Activated B cell treated with CpG ODN at 0.5 μM for 24 hours (primary cell): ENCODE measurements at regions not wholly inside any gene's neighbourhood (a gene's known extent, or its start where the extent isn't known, plus 50 kb on each side); places are given as distances from the start of the nearest gene placed in this dataset.

Experiments used
- ATAC-seq: fragments of 200-7000 bp; cut with Tn5 transposase; one replicate; pipeline ENCODE4 v1.10.0; 2021; ENCODE audit warnings: low read depth, mild to moderate bottlenecking, moderate library complexity
- CTCF ChIA-PET: fragments of 350-600 bp; sonication (Branson Sonifier 250); formaldehyde crosslinking; loops from one replicate; lab custom pipeline; 2021; ENCODE audit warnings: antibody characterized with exemption; lab: Charles Lee
- POLR2A ChIA-PET: fragments of 350-600 bp; sonication (Branson Sonifier 250); formaldehyde crosslinking; loops from one replicate; lab custom pipeline; 2021; ENCODE audit warnings: antibody characterized with exemption; lab: Charles Lee
- DNase-seq: peaks from one replicate; pipeline ENCODE4 v3.0.0; 2022
- H3K27ac Mint-ChIP-seq: one replicate; pipeline ENCODE4 v1.8.0; 2020; ENCODE audit warnings: mixed read lengths
- H3K27me3 Mint-ChIP-seq: one replicate; pipeline ENCODE4 v1.8.0; 2021; ENCODE audit warnings: mixed read lengths
- H3K36me3 Mint-ChIP-seq: one replicate; pipeline ENCODE4 v1.8.0; 2021; ENCODE audit warnings: low read depth, mixed read lengths
- H3K4me1 Mint-ChIP-seq: one replicate; pipeline ENCODE4 v1.8.0; 2021; ENCODE audit warnings: mixed read lengths
- H3K4me3 Mint-ChIP-seq: one replicate; pipeline ENCODE4 v1.8.0; 2020; ENCODE audit warnings: mild to moderate bottlenecking, mixed read lengths
- H3K9me3 Mint-ChIP-seq: one replicate; pipeline ENCODE4 v1.8.0; 2020; ENCODE audit warnings: mixed read lengths
- intact Hi-C: fragments of 100-400 bp; cut with micrococcal nuclease; formaldehyde crosslinking; loops from one replicate; pipeline ENCODE4 v1.15.1; 2024
- TF ChIP-seq, protein P1 (sequence below): fragments of 200-600 bp; IDR thresholded peaks from one replicate; pipeline ENCODE4 v1.8.0; 2022; ENCODE audit warnings: antibody characterized with exemption, mild to moderate bottlenecking

DNA sequence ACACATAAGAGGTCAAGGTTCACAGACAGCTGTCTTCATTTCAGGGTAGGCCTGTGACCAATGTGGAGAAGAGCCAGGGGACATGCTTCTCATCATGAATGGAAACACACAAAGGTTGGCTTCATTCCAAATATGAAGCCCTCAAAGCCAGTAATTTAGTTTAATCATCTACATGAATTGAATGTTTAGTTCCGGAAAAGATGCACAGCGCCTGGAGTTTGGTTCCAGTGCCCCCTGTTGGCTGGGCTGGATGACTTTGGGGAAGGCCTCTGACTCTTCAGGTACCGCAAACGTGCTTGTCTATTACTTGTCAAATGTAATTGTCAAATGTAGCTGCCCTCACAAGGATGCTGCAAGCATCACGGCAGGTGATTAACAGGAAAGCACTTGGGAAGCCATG, 130.7 kb downstream of the ADRA2A start:
- no peaks in the 10 kb centered on the region for H3K36me3 Mint-ChIP-seq
- no peak overlapping the region for H3K4me3 Mint-ChIP-seq
- DNase-seq (no peak), ATAC-seq (no peak)
- ChIA-PET CTCF (no interaction called here), POLR2A (no interaction called here)
- intact Hi-C loops: loop anchor here (1.0 kb wide), 1 partner anchor 597 kb away; no protein-coding TSS in a partner anchor
- H3K27ac Mint-ChIP-seq: no peak overlapping the region
- peaks cover 14% of the 10 kb centered on the region for H3K27me3 Mint-ChIP-seq
- H3K9me3 Mint-ChIP-seq: no peaks in the 10 kb centered on the region
- no peaks in the 10 kb centered on the region for H3K4me1 Mint-ChIP-seq
- TF ChIP-seq, protein P1, sequence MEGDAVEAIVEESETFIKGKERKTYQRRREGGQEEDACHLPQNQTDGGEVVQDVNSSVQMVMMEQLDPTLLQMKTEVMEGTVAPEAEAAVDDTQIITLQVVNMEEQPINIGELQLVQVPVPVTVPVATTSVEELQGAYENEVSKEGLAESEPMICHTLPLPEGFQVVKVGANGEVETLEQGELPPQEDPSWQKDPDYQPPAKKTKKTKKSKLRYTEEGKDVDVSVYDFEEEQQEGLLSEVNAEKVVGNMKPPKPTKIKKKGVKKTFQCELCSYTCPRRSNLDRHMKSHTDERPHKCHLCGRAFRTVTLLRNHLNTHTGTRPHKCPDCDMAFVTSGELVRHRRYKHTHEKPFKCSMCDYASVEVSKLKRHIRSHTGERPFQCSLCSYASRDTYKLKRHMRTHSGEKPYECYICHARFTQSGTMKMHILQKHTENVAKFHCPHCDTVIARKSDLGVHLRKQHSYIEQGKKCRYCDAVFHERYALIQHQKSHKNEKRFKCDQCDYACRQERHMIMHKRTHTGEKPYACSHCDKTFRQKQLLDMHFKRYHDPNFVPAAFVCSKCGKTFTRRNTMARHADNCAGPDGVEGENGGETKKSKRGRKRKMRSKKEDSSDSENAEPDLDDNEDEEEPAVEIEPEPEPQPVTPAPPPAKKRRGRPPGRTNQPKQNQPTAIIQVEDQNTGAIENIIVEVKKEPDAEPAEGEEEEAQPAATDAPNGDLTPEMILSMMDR: no peak

- CTCF ChIA-PET: no interaction called here
- POLR2A ChIA-PET: no interaction called here
- Mint-ChIP-seq H3K27ac (no peak overlapping the region), H3K9me3 (no peaks in the 10 kb centered on the region), H3K4me3 (no peak overlapping the region), H3K27me3 (peaks cover 9% of the 10 kb centered on the region), H3K36me3 (no peaks in the 10 kb centered on the region), H3K4me1 (no peaks in the 10 kb centered on the region)
- TF ChIP-seq, protein P1: no peak
- intact Hi-C loops: no loop called here
- DNase-seq (no peak), ATAC-seq (no peak)
Observed at GRCh38 chr10:111208951-111209350, 132.1 kb downstream of the ADRA2A start.

- peaks cover 9% of the 10 kb centered on the region for H3K27me3 Mint-ChIP-seq
- ChIA-PET CTCF (no interaction called here), POLR2A (no interaction called here)
- no peak overlapping the region for H3K4me3 Mint-ChIP-seq
- TF ChIP-seq, protein P1: no peak
- H3K4me1 Mint-ChIP-seq: no peaks in the 10 kb centered on the region
- H3K36me3 Mint-ChIP-seq: no peaks in the 10 kb centered on the region
- H3K9me3 Mint-ChIP-seq: no peaks in the 10 kb centered on the region
- ATAC-seq (no peak), DNase-seq (no peak)
- no peak overlapping the region for H3K27ac Mint-ChIP-seq
- intact Hi-C loops: no loop called here
Observed at GRCh38 chr10:111209692-111210091, 132.9 kb downstream of the ADRA2A start.

GRCh38 chr10:111211241-111211640, 134.4 kb downstream of the ADRA2A start:
- DNase-seq: no peak
- no peaks in the 10 kb centered on the region for H3K4me1 Mint-ChIP-seq
- H3K4me3 Mint-ChIP-seq: no peak overlapping the region
- peaks cover 9% of the 10 kb centered on the region for H3K27me3 Mint-ChIP-seq
- no peak for ATAC-seq
- intact Hi-C loops: no loop called here
- POLR2A ChIA-PET: no interaction called here
- no peaks in the 10 kb centered on the region for H3K36me3 Mint-ChIP-seq
- H3K9me3 Mint-ChIP-seq: no peaks in the 10 kb centered on the region
- CTCF ChIA-PET: no interaction called here
- TF ChIP-seq, protein P1: no peak
- no peak overlapping the region for H3K27ac Mint-ChIP-seq

- ATAC-seq (no peak), DNase-seq (no peak)
- POLR2A ChIA-PET: no interaction called here
- Mint-ChIP-seq H3K9me3 (no peaks in the 10 kb centered on the region), H3K27me3 (peaks cover 11% of the 10 kb centered on the region), H3K27ac (no peak overlapping the region), H3K4me3 (no peak overlapping the region), H3K36me3 (no peaks in the 10 kb centered on the region), H3K4me1 (no peaks in the 10 kb centered on the region)
- TF ChIP-seq, protein P1: no peak
- intact Hi-C loops: no loop called here
- CTCF ChIA-PET: no interaction called here
Observed at GRCh38 chr10:111211706-111212105, 134.9 kb downstream of the ADRA2A start.
